Transverse colon (tissue), 4 donors: ENCODE measurements at regions not wholly inside any gene's neighbourhood (a gene's known extent, or its start where the extent isn't known, plus 50 kb on each side); places are given as distances from the start of the nearest gene placed in this dataset.

Source experiments
- DNase-seq: peaks from one replicate; pipeline ENCODE4 v3.0.0-alpha.2; 2019
- H3K27ac ChIP-seq, 4 donors: fragments of 200-600 bp; sonication (generic); 2 replicates each; pipeline ENCODE4 v1.5.1; 2016 to 2018; ENCODE audit warnings: inconsistent platforms in 4 of 4
- H3K27me3 ChIP-seq: fragments of 200-600 bp; sonication (generic); 2 replicates; pipeline ENCODE4 v1.5.1; 2017; ENCODE audit warnings: inconsistent platforms
- H3K36me3 ChIP-seq, 4 donors: fragments of 200-600 bp; sonication (generic); 2 replicates each; pipeline ENCODE4 v1.5.1; 2017 to 2019; ENCODE audit warnings: inconsistent platforms in 4 of 4
- H3K4me1 ChIP-seq, 4 donors: fragments of 200-600 bp; sonication (generic); 2 replicates each; pipeline ENCODE4 v1.5.1; 2017 to 2020; ENCODE audit warnings: inconsistent platforms in 4 of 4
- H3K4me3 ChIP-seq, 4 donors: fragments of 200-600 bp; sonication (generic); 1 replicate in 1 of 4; 2 replicates in 3 of 4; pipeline versions ENCODE4 v1.5.1 to v1.6.1; 2017 to 2019; ENCODE audit warnings: inconsistent platforms in 4 of 4
- H3K9me3 ChIP-seq, 2 donors: fragments of 200-600 bp; sonication (generic); 2 replicates each; pipeline ENCODE4 v1.5.1; 2017 to 2019; ENCODE audit warnings: inconsistent platforms in 2 of 2
- EP300 ChIP-seq: sonication (generic); formaldehyde crosslinking; IDR thresholded peaks from one replicate; pipeline ENCODE4 v1.6.1; 2017; ENCODE audit warnings: antibody characterized with exemption, low read depth
- POLR2A ChIP-seq: fragments of 450-650 bp; IDR thresholded peaks from one replicate; pipeline ENCODE4 v1.6.1; 2016; ENCODE audit warnings: antibody characterized with exemption, mild to moderate bottlenecking, moderate library complexity
- POLR2AphosphoS5 ChIP-seq, 3 donors: sonication (generic); formaldehyde crosslinking; IDR thresholded peaks; one replicate each; pipeline ENCODE4 v1.6.1; 2016; ENCODE audit warnings: antibody characterized with exemption in 3 of 3
- WGBS, 2 donors: methylation state at CpG; one replicate each; pipeline ENCODE4 v1.1.5; 2018; ENCODE audit warnings: low coverage in 1 of 2; 5-methylcytosine and 5-hydroxymethylcytosine counted together
- in situ Hi-C, 4 donors: fragments of 200-750 bp; cut with MboI; loops; one replicate each; pipeline versions ENCODE4 v1.15.0 to v1.15.1; 2017; ENCODE audit warnings: low sequenced_read_pairs in 3 of 4, low pct_ligation_motif_present in 1 of 4, low pct_unique_long_range_greater_than_20kb in 1 of 4
- intact Hi-C: fragments of 100-400 bp; cut with DNase I; formaldehyde crosslinking; loops from one replicate; pipeline ENCODE4 v1.15.1; 2023; ENCODE audit warnings: low total_unique reads
- TF ChIP-seq, protein P1 (sequence below), 5 experiments: fragments of 200-600 bp in 3 of 5; fragments of 450-650 bp in 2 of 5; sonication (generic) in 3 of 5; IDR thresholded peaks; 1 replicate in 2 of 5; 2 replicates in 3 of 5; pipeline ENCODE4 v1.5.1; 2016 to 2017; ENCODE audit warnings: antibody characterized with exemption in 5 of 5, inconsistent platforms in 3 of 5, mild to moderate bottlenecking in 2 of 5, moderate library complexity in 1 of 5

DNA sequence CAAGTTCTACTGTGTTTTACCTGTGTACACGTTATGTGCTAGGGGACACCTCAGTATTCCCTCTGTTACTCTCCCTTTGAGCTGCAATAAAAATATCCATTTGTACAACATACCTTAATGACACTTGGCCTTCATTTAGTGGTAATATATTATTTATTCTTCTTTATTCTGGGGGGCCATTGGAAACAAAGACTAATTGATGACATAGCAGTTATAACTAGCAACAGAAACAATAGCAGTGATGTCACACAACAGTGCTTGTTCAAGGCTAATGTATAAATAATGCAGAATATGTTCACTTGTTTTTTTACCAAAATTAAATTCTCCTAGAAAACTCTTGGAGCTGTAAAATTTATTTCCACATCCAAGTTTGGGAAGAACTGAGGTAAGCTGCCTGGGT, 92.2 kb upstream of the FAM83B start:
- intact Hi-C loops, result no loop called here
- no peak for TF ChIP-seq POLR2AphosphoS5 (IDR thresholded peaks at IDR 0.05)
- TF ChIP-seq, protein P1, sequence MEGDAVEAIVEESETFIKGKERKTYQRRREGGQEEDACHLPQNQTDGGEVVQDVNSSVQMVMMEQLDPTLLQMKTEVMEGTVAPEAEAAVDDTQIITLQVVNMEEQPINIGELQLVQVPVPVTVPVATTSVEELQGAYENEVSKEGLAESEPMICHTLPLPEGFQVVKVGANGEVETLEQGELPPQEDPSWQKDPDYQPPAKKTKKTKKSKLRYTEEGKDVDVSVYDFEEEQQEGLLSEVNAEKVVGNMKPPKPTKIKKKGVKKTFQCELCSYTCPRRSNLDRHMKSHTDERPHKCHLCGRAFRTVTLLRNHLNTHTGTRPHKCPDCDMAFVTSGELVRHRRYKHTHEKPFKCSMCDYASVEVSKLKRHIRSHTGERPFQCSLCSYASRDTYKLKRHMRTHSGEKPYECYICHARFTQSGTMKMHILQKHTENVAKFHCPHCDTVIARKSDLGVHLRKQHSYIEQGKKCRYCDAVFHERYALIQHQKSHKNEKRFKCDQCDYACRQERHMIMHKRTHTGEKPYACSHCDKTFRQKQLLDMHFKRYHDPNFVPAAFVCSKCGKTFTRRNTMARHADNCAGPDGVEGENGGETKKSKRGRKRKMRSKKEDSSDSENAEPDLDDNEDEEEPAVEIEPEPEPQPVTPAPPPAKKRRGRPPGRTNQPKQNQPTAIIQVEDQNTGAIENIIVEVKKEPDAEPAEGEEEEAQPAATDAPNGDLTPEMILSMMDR (IDR thresholded peaks at IDR 0.05), result no peak
- no peak for TF ChIP-seq EP300
- no peak for TF ChIP-seq POLR2A
- no peak for DNase-seq
- Histone ChIP-seq H3K4me3 (no peak overlapping the region), H3K9me3 (no peaks in the 10 kb centered on the region), H3K4me1 (no peaks in the 10 kb centered on the region), H3K36me3 (no peaks in the 10 kb centered on the region), H3K27me3 (no peaks in the 10 kb centered on the region), H3K27ac (no peak overlapping the region)
- in situ Hi-C loops, result no loop called here
- WGBS, 2 donors, result 76% methylated on average over 1 of the region's 1 CpG

DNA sequence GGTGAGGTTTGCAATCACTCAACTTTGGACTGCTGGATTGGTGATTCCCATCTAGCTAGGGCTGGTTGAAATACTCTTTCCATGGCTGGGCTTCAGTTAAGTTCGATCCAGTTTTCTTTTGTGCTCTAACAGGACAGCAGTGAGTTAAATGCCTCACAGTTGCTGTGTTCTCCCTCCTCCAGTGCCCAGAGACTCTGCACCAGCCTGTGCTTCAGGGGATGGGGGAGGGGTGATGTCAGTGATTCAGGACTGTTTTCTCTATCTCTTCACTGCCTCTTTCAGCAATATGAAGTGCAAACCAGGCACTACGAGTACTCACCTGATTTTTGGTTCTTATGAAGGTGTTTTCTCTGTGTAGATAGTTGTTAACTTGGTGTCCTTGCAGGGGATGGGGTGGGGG, 88.2 kb upstream of the FAM83B start:
- TF ChIP-seq POLR2A (no peak), POLR2AphosphoS5 (IDR thresholded peaks at IDR 0.05) (no peak), EP300 (no peak)
- TF ChIP-seq, protein P1 (IDR thresholded peaks at IDR 0.05), result no peak
- Histone ChIP-seq H3K4me3 (no peak overlapping the region), H3K27me3 (no peaks in the 10 kb centered on the region), H3K9me3 (no peaks in the 10 kb centered on the region), H3K4me1 (no peaks in the 10 kb centered on the region), H3K27ac (no peak overlapping the region), H3K36me3 (no peaks in the 10 kb centered on the region)
- in situ Hi-C loops, result no loop called here
- DNase-seq, result no peak
- intact Hi-C loops, result no loop called here
- WGBS, 2 donors, result 60 to 100% methylated on average over 1 to 2 of the region's 2 CpGs

DNA sequence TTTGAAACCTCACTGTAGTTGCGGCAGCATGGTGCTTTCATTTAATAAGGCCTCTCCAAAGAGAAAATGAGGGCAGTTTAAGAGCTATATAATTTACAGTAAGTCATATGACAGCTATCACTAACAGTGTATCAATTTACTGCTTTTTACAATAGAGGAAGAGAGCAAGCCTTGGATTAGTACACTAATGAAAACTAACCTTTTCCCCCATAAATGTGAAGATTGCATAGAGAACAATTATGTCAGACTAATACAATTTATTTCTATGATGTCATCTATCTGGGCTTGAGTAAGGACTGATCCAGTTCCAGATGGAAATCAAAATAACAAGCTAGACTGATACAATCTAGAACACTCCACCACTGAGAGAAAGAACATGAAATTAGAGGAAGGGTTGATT, 78.1 kb upstream of the FAM83B start:
- no peak for DNase-seq
- H3K27ac ChIP-seq, result no peak overlapping the region
- in situ Hi-C loops (no loop called here), intact Hi-C loops (no loop called here)
- no peaks in the 10 kb centered on the region for H3K27me3 ChIP-seq
- no peak overlapping the region for H3K4me3 ChIP-seq
- TF ChIP-seq POLR2A, result no peak
- TF ChIP-seq EP300, result no peak
- TF ChIP-seq, protein P1 (IDR thresholded peaks at IDR 0.05), result no peak
- TF ChIP-seq POLR2AphosphoS5 (IDR thresholded peaks at IDR 0.05), result no peak
- WGBS, 2 donors, result 58 to 79% methylated on average over 1 of the region's 1 CpG
- no peaks in the 10 kb centered on the region for H3K4me1 ChIP-seq
- H3K36me3 ChIP-seq, result no peaks in the 10 kb centered on the region
- no peaks in the 10 kb centered on the region for H3K9me3 ChIP-seq

DNA sequence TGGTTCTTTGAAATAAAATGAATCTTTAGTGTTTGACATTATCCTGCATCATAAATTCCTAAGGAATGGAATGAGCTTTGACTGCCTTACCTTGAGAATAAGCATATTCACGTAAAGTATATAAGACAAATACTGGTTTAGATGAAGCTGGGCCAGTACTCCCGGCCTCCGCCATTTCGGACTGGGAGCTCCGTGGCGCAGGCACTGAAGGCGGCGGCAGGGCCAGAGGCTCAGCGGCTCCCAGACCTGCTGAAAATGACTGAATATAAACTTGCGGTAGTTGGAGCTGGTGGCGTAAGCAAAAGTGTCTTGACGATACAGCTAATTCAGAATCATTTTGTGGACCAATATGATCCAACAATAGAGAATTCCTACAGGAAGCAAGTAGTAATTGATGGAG, 76.2 kb upstream of the FAM83B start:
- Histone ChIP-seq H3K9me3 (no peaks in the 10 kb centered on the region), H3K4me3 (no peak overlapping the region), H3K27me3 (no peaks in the 10 kb centered on the region), H3K36me3 (no peaks in the 10 kb centered on the region), H3K4me1 (no peaks in the 10 kb centered on the region), H3K27ac (no peak overlapping the region)
- WGBS, 2 donors, result 93 to 100% methylated on average over 3 to 12 of the region's 12 CpGs
- intact Hi-C loops, result no loop called here
- TF ChIP-seq POLR2AphosphoS5 (IDR thresholded peaks at IDR 0.05) (no peak), POLR2A (no peak), EP300 (no peak)
- TF ChIP-seq, protein P1 (IDR thresholded peaks at IDR 0.05), result no peak
- in situ Hi-C loops, result no loop called here
- DNase-seq, result no peak
